NB4 (cell line): ENCODE measurements at regions not wholly inside any gene's neighbourhood (a gene's known extent, or its start where the extent isn't known, plus 50 kb on each side); places are given as distances from the start of the nearest gene placed in this dataset.

ENCODE experiments used
- CTCF ChIP-seq: IDR thresholded peaks from one replicate; pipeline ENCODE4 v1.5.1; 2012; ENCODE audit warnings: low read depth, low read length
- MAX ChIP-seq: IDR thresholded peaks from 2 replicates; pipeline ENCODE4 v1.6.1; 2011; ENCODE audit warnings: low read depth, low read length
- MYC ChIP-seq: IDR thresholded peaks from 2 replicates; pipeline ENCODE4 v1.6.1; 2011; ENCODE audit warnings: low read depth, low read length
- POLR2A ChIP-seq: IDR thresholded peaks from 2 replicates; pipeline ENCODE4 v1.6.1; 2011; ENCODE audit warnings: mild to moderate bottlenecking; ENCODE audit not compliant: insufficient read length; ENCODE audit errors: extremely low read depth

GRCh38 chr3:166322391-166322790 is 485.2 kb upstream of the BCHE start:
- TF ChIP-seq CTCF, result no peak
- TF ChIP-seq MYC, result no peak
- no peak for TF ChIP-seq MAX
- no peak for TF ChIP-seq POLR2A
